AG09309 (cell line): ENCODE measurements at regions not wholly inside any gene's neighbourhood (a gene's known extent, or its start where the extent isn't known, plus 50 kb on each side); places are given as distances from the start of the nearest gene placed in this dataset.

Experiments used
- DNase-seq: peaks from one replicate; pipeline ENCODE4 v3.0.0-alpha.2; 2010; ENCODE audit warnings: low read depth
- H3K4me3 ChIP-seq: 2 replicates; pipeline ENCODE4 v1.5.1; 2011; ENCODE audit warnings: mild to moderate bottlenecking, low read depth, low read length, moderate library complexity; ENCODE audit not compliant: control insufficient read depth
- CTCF ChIP-seq: IDR thresholded peaks from 2 replicates; pipeline ENCODE4 v1.5.1; 2011; ENCODE audit warnings: mild to moderate bottlenecking, low read depth, low read length, inconsistent platforms; ENCODE audit not compliant: insufficient read depth, control insufficient read depth; ENCODE audit errors: missing control alignments

GRCh38 chr6:81906709-81907204 lies 154.3 kb upstream of the TENT5A start:
- DNase-seq, result no peak
- H3K4me3 ChIP-seq, result no peak overlapping the region
- TF ChIP-seq CTCF, result no peak

GRCh38 chr6:81906041-81906440 lies 153.6 kb upstream of the TENT5A start:
- TF ChIP-seq CTCF, result no peak
- H3K4me3 ChIP-seq, result no peak overlapping the region
- DNase-seq, result no peak

- DNase-seq, result no peak
- TF ChIP-seq CTCF, result no peak
- no peak overlapping the region for H3K4me3 ChIP-seq
Observed at GRCh38 chr6:81901551-81901966, 149.1 kb upstream of the TENT5A start.

- no peak for DNase-seq
- TF ChIP-seq CTCF, result no peak
- H3K4me3 ChIP-seq, result no peak overlapping the region
Observed at GRCh38 chr6:81900616-81901015, 148.1 kb upstream of the TENT5A start.

GRCh38 chr6:81897793-81898192 lies 145.3 kb upstream of the TENT5A start:
- no peak for TF ChIP-seq CTCF
- no peak overlapping the region for H3K4me3 ChIP-seq
- DNase-seq, result no peak

GRCh38 chr6:81896525-81897503 lies 144.3 kb upstream of the TENT5A start:
- no peak overlapping the region for H3K4me3 ChIP-seq
- no peak for TF ChIP-seq CTCF
- DNase-seq, result no peak
